GM20431 (cell line): ENCODE measurements at regions not wholly inside any gene's neighbourhood (a gene's known extent, or its start where the extent isn't known, plus 50 kb on each side); places are given as distances from the start of the nearest gene placed in this dataset.
"Not testable (repeated sequence)": the region's sequence is repeated elsewhere in the genome, so short reads cannot be mapped to it uniquely, and the experiment has no call there.

ENCODE experiments used
- in situ Hi-C: fragments of 300-500 bp; cut with MseI, MboI; formaldehyde crosslinking; loops from one replicate; pipeline ENCODE4 v1.15.0; 2020; ENCODE audit warnings: low sequenced_read_pairs; ENCODE audit not compliant: unreplicated experiment

DNA sequence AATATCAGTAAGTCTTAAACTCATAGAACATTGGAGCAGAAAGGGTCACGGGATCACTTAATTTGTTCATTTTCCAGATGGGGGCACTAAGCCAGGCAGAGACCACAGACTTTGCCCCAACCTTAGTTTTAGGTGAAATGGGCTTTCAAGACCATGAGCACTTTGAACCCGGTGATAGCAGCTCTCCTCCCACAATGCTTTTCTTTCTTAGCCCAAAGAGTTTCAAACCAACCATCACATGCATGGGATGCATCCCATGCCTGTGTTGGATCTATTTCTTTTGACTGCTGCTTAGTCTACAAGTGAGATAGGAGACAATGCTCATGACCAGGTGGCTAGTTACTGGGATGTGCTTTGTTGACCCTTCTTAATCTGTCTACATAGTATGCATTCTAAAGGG is 240.6 kb downstream of the NUF2 start:
- in situ Hi-C loops: no loop called here

DNA sequence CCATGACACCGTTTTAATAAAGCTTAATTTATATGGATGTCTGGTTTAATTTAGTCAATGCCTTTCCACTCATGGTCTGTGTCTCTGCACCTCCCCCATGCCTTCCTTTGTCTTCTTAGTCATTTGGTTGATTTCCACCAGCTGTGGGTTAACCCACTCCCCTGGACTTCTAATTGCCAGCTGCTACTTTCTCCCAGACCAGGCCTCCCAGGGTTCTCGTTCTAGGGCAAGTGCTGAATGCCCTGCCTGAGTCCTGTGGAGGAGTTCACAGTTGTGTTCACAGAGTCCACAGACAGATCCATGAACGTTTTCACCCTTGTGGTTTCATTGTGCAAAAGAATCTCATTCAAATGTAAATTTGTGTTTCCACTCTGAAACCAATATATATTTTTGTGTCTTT is 243.4 kb downstream of the NUF2 start:
- in situ Hi-C loops: no loop called here

DNA sequence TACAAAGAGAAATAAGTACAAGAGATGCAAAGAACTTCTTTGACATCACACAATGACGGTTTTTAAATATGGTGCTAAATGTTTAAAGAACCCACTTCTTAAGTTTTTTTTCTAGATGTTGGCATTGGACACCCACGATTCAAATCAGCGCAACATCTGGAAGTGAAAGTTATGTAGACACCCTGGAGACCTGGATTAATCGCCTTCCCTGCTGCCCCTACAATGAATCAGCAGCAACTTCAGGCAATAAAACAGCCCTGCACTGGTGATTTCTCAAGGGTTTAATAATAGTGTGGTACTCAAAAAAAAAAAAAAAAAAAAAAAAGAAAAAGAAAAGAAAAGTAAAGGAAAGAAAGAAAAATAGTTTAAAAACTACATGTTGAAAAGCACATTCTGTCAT is 248.3 kb downstream of the NUF2 start:
- in situ Hi-C loops: no loop called here

DNA sequence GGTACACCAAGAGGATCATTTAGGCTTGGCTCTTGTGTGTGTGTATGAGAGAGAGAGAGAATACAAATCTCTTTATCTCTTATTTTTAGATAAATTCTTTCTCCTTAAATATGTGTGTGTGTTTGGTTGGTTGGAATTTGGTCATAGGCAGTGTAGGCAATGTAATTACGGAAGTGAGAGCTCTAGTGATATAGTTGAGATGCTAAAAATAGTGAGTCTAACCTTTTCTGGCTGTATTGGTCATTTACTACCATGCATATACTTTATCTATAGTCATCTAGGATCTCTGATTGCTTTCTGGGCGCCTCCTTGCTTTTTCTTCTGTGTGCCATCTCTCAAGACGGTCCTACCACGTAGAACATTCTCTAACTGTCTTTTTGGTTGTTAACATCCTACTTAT is 250.2 kb downstream of the NUF2 start:
- in situ Hi-C loops: no loop called here

DNA sequence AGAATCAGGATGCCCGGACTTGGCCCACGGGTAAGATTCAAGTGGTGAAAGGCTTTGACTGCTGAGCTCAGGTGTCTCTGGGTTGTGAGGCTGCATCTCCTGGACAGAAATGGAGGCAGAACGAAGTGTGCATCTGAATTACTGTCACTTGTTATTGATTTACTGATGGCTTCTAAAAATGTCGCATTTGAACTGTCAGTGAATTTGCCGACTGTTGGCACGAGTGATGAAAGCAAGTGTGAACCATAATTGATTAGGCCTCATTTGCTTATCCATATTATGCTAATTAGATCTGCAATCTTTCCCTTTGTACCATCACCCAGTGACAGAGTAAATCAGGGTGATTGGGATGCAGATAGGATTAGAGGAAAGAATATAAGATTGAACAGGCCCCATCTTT is 252.4 kb downstream of the NUF2 start:
- in situ Hi-C loops: no loop called here

DNA sequence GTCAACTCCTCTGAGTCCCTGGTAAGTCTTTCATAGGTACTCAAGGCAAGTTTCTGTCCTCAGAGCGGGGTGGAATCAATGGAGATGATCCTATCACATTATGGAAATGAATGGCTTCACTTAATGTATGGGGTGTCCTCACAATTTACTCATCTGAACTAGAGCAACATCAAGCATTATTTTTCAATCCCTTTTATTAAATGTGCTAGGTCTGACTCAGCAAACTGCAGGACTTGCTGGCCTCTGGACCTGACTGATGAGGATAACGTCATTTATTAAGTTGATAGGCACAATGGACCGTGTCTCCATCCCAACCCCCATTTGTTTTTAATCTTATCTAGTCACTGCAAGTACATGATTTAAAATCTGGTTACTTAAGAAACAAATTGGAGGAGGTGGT is 259.2 kb downstream of the NUF2 start:
- in situ Hi-C loops: no loop called here

DNA sequence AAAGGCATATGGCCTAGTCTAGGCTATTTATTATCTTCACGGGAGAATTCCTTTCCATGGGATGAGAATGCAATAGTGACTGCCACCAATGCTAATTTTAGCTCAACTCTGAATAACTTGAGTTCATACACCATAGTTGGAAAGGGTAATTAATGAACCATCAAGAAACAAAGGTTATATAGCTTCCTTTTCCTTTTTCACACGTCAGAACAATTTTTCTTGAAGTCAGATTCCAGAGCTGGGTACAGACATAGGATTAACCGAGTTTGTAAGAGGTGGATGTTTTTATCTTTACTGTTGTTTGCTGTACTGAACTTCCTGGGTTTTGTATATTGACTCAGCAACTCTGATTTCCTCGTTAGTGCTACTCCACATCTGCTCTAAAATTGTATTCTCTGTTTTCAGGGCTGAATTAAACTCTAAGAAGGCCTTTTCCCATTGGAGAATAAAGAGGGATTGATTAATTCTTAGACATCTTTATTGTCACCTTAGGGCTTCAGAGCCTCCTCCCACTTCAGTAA is 262.0 kb downstream of the NUF2 start:
- in situ Hi-C loops: no loop called here

DNA sequence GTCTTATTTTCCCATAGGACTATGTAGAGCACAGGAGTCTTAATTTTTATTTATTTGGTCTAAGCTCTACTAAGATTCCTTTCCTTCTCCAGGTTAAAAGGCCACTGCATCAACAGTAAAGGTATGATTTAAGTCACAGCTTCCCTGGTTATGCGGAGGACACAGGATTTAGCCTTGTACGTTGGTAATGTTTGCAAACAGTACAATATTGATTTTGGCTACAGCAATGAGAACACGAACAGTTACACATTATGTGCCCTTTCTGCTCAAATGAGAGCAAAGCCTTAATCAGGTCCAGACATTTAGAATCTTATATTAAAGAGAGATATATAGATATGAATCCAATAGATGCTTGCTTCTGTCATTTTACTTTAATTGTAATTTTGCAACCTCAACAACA is 264.0 kb downstream of the NUF2 start:
- in situ Hi-C loops: no loop called here

DNA sequence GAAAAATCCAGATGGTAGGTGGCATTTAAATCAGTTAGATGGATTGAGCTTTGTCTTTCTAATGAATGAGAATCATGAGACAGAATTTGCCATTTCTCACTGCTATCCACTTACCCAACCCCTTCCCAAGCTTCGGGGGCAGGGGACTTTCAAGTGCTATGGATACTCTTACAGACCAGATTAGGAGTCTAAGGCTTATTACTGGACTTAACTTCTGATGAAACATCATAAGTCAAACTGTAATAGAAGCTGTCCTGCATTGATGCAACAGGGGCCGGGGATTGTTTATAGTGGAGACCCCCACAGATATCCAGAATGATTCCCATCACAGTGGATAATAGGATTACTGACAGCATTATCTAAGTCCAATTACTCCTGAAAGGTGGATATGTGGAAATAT is 267.0 kb downstream of the NUF2 start:
- in situ Hi-C loops: no loop called here

DNA sequence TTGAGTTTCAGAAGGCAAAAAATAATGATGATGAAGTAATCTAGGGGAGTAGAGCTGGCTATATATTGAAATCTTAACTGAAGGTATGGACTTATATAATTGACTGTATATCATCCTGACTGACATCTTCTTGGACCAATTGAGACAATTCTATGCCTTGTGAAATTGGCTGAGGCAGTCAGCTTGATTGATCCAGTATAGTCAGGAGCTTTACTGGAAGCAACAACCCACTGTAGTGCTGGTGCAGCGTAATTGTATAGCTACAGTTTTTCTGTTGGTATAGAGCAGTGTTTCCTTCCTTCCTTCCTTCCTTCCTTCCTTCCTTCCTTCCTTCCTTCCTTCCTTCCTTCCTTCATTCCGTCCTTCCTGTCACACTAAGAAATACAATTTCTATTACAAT is 268.0 kb downstream of the NUF2 start:
- in situ Hi-C loops: no loop called here

DNA sequence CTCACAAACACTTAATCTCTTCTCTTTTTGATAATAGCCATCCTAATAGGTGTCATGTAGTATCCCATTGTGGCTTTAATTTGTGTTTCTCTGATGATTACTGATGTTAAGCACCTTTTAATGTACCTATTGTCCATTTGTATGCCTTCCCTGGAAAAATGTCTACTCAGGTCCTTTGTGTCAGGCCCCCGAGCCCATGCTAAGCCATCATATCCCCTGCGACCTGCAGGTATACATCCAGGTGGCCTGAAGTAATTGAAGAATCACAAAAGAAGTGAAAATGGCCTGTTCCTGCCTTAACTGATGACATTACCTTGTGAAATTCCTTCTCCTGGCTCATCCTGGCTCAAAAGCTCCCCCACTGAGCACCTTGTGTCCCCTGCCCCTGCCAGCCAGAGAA is 269.4 kb downstream of the NUF2 start:
- in situ Hi-C loops: not testable (repeated sequence)

DNA sequence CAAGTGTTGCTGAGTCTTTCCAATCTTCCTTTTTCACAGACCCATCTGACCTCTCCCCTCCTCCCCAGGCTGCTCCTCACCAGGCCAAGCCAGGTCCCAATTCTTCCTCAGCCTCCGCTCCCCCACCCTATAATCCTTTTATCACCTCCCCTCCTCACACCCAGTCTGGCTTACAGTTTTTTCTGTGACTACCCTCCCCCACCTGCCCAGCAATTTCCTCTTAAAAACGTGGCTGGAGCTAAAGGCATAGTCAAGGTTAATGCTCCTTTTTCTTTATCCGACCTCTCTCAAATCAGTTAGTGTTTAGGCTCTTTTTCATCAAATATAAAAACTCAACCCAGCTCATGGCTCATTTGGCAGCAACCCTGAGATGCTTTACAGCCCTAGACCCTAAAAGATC is 270.9 kb downstream of the NUF2 start:
- in situ Hi-C loops: not testable (repeated sequence)

DNA sequence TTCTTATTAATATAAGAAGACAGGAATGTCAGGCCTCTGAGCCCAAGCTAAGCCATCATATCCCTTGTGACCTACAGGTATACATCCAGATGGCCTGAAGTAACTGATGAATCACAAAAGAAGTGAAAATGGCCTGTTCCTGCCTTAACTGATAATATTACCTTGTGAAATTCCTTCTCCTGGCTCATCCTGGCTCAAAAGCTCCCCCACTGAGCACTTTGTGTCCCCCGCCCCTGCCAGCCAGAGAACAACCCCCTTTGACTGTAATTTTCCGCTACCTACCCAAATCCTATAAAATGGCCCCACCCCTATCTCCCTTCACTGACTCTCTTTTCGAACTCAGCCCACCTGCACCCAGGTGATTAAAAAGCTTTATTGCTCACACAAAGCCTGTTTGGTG is 274.4 kb downstream of the NUF2 start:
- in situ Hi-C loops: not testable (repeated sequence)

DNA sequence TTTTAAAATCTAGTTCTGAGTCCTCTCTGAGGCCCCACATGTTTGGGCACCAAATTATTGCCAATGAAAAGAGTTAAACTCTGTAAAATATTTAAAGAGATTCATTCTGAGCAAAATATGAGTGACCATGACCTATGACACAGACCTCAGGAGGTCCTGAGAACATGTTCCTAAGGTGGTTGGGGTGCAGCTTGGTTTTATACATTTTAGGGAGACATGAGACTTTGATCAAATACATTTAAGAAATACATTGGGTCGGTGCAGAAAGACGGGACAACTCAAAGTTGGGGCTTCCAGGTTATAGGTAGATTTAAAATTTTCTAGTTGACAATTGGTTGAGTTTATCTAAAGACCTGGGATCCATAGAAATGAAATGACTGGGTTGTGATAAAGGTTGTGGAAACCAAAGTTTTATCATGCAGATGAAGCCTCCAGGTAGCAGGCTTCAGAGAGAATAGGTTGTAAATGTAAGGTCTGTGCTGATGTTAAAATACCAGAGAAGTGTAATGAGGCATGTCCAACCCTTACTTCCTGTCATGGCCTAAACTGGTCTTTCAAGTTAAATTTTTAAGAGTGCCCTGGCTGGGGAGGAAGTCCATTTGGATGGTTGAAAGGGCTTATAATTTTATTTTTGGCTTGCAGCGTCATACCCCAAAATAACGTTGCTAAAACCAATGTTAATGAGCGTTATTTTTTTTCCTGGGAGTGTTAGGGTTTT is 274.9 kb downstream of the NUF2 start:
- in situ Hi-C loops: no loop called here

DNA sequence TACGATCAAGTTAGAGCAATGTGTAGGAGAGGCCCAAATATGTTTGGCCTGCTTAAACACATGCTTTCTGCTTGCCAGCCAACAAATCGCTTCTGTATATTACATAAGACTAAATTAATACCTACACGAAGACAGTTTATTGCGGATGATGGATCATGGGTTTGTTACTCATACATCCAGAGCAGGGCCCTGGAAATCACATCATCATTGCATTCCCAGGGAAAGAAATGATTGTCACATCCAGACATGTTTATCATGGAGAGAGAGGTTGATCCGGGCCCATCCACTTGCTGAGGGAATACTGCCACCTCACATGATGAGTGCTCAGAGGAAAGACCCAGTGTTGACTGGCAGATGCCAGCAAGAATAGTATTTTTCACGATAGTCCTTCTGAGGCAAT is 282.6 kb downstream of the NUF2 start:
- in situ Hi-C loops: no loop called here

DNA sequence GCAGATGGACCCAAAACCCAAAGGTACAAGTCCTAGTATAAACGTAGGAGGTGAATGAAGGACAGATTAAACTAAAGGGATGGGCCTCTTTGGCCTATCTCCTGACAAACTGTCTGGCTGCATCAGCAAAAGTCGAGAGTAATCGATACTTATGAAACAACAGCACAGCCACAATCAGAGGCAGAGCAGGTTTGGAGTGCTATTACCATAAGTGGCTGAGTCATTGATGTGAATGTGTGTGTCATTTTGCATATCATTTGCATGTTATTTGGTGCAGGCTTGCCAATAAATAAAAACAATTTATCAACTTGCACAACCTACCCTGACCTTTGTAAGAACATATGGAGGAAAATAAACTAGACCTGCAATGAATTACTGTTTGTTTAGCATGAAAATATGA is 283.1 kb downstream of the NUF2 start:
- in situ Hi-C loops: no loop called here

DNA sequence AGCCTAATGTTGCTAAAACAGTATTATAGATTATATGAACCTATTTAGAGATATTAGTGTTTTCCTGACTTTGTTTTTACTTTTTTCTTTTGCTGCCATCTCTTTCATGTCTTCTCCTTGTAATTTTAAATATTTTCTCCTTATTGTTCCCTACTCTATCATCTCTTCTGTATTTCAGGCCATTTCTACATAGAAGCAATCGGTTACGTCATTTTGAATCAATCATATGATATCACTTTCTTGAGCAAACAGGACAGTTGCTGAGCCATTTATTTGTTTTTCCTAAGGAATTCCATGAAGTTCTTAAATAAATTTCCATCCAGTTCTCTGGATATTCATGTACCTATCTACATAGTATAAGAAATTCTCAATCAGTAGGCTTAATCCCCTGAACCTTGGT is 287.2 kb downstream of the NUF2 start:
- in situ Hi-C loops: no loop called here

DNA sequence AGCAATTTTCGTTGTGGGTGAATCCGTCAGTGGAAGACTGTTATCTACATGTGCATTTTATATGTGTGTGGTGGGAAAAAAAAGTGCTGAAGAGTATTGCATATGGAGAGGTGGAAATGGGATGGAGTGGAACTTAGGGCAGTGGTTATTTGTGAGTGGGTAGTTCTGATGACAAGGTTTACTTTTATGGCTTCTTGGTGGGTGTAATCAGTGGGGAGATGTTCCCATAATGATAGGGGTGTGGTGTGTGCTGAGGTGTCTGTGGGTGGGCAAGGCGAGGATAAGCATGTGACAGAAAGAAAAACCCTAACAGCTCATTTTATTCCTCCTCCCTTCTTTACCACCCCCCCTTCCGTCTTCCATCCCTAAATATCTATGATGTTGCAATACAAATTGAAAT is 288.1 kb downstream of the NUF2 start:
- in situ Hi-C loops: no loop called here

DNA sequence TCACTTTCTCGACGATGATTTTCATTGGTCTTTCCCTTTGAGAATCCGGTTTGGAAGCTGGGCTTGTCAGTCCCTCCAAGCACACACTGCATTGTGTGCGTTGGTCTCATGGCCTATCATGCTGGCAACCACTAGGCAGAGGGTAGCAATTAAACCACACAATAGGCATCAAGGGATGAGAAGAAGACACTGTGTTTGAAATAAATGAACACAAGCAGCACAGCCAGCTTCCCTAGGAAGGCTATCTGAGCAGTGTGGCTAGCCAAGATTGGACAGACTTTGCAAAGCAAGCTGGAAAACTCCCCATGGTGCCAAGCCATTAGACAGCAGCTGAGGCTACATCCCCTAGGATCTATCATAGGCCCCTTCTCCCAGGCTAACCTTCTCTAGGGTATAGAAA is 288.7 kb downstream of the NUF2 start:
- in situ Hi-C loops: no loop called here

DNA sequence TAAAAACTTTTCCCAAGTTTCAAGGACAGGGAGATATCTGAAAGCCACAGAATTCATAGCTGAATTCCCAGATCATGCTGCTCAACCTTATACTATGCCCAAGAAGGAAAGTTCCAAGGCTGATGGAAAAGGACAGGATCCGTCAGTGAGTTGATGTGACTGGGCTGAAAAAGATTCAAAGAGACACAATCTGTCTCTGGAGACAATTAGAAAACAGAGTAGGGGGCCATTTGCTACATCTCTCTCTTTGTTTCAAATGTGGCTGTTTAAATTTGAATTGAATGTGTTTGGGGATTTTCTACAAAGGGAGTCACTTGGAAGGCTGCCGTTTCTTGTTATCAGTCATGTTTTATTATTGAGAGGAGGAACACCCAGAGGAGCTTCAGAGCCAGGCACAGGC is 292.6 kb downstream of the NUF2 start:
- in situ Hi-C loops: no loop called here

DNA sequence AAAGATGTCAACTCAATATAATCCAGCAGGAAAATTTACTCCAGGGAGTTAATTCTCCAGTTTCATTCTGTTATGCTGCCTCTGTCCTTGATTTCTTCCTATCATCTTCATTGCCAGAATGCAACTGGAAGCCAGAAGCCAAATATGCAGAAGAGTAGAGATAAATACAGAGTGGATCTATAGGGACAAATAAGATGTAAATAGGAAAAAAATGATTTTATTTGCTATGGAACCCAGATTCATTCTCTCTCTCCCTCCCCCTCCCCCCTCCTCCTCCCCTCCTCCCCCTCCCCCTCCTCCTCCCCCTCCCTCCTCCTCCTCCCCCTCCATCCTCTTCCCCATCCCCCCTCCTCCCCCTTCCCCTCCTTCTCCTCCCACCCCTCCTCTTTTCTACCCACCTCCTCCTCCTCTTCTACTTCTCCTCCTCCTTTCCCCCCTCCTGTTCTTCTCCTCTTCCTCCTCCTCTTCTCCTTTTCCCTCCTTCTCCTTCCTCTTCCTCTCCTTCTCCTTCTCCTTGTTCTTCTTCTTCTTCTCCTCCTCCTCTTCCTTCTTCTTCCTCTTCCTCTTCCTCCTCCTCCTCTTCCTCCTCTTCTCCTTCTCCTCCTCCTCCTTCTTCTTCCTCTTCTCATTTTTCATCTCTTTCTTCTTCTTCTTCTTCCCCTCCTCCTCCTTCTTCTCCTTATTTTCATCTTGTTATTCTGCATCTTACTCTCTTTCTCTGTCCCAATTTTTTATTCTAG is 306.4 kb downstream of the NUF2 start:
- in situ Hi-C loops: no loop called here

DNA sequence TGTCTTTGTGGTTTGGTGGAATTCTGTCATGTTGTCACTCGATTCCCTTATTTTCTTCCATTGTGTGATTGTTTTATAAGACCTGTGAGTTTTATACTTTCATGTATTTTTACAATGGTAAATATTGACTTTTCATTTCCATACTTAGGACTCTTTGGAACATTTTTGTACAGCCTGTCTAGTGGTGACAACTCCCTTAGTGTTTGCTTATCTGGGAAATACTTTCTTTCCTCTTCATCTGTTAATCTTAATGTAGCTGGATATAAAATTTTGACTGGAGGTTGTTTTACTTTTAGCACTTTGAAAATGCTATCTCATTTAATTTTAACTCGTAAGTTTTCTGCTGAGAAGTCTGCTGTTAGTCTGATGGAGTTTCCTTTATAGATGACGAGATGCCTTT is 310.5 kb downstream of the NUF2 start:
- in situ Hi-C loops: no loop called here
